H9 (cell line): ENCODE measurements at regions not wholly inside any gene's neighbourhood (a gene's known extent, or its start where the extent isn't known, plus 50 kb on each side); places are given as distances from the start of the nearest gene placed in this dataset.

Experiments used
- DNase-seq: peaks from one replicate; pipeline ENCODE4 v3.0.0-alpha.2; 2017
- H2AFZ ChIP-seq: one replicate; pipeline ENCODE4 v1.6.1; 2013; ENCODE audit warnings: mild to moderate bottlenecking, low read length, control low read depth, moderate library complexity
- H2AK5ac ChIP-seq: 2 replicates; pipeline ENCODE4 v1.6.1; 2013; ENCODE audit warnings: low read length, control low read depth, mixed read lengths; ENCODE audit not compliant: insufficient read length
- H2BK120ac ChIP-seq: one replicate; pipeline ENCODE4 v1.6.1; 2013; ENCODE audit warnings: low read depth, mild to moderate bottlenecking, low read length, control low read depth, inconsistent platforms; ENCODE audit not compliant: poor library complexity, severe bottlenecking
- H2BK12ac ChIP-seq: 2 replicates; pipeline ENCODE4 v1.6.1; 2013; ENCODE audit warnings: low read length, control low read depth, mixed read lengths, low read depth; ENCODE audit not compliant: insufficient read length
- H2BK15ac ChIP-seq: 2 replicates; pipeline ENCODE4 v1.6.1; 2013; ENCODE audit warnings: low read depth, low read length, control low read depth
- H2BK20ac ChIP-seq: one replicate; pipeline ENCODE4 v1.6.1; 2013; ENCODE audit warnings: low read depth, mild to moderate bottlenecking, low read length, control low read depth, inconsistent platforms; ENCODE audit not compliant: poor library complexity, severe bottlenecking
- H2BK5ac ChIP-seq: 2 replicates; pipeline ENCODE4 v1.6.1; 2013; ENCODE audit warnings: low read length, control low read depth, mixed read lengths; ENCODE audit not compliant: insufficient read length
- H3K14ac ChIP-seq: 2 replicates; pipeline ENCODE4 v1.6.1; 2013; ENCODE audit warnings: low read length, control low read depth; ENCODE audit not compliant: insufficient read depth
- H3K18ac ChIP-seq: 2 replicates; pipeline ENCODE4 v1.6.1; 2013; ENCODE audit warnings: low read depth, mild to moderate bottlenecking, mixed read lengths, low read length, control low read depth; ENCODE audit not compliant: insufficient read length
- H3K23ac ChIP-seq: 2 replicates; pipeline ENCODE4 v1.6.1; 2013; ENCODE audit warnings: low read length, control low read depth, mixed read lengths, low read depth; ENCODE audit not compliant: insufficient read length
- H3K23me2 ChIP-seq: 2 replicates; pipeline ENCODE4 v1.6.1; 2013; ENCODE audit warnings: low read depth, mild to moderate bottlenecking, mixed read lengths, low read length, control low read depth; ENCODE audit not compliant: insufficient read length, poor library complexity, severe bottlenecking
- H3K27ac ChIP-seq: 2 replicates; pipeline ENCODE4 v1.5.1; 2013; ENCODE audit warnings: low read length, control low read depth, mixed read lengths, low read depth; ENCODE audit not compliant: insufficient read length
- H3K27me3 ChIP-seq: 2 replicates; pipeline ENCODE4 v1.6.1; 2013; ENCODE audit warnings: low read length, control low read depth, inconsistent platforms; ENCODE audit not compliant: insufficient read depth
- H3K4ac ChIP-seq: 2 replicates; pipeline ENCODE4 v1.6.1; 2013; ENCODE audit warnings: low read depth, mild to moderate bottlenecking, control low read depth, inconsistent platforms, low read length, moderate library complexity
- H3K4me1 ChIP-seq: 2 replicates; pipeline ENCODE4 v1.6.1; 2013; ENCODE audit warnings: low read length, control low read depth, inconsistent platforms; ENCODE audit not compliant: insufficient read depth
- H3K4me2 ChIP-seq: 2 replicates; pipeline ENCODE4 v1.6.1; 2013; ENCODE audit warnings: low read length, control low read depth, mixed read lengths; ENCODE audit not compliant: insufficient read length, insufficient read depth
- H3K56ac ChIP-seq: 2 replicates; pipeline ENCODE4 v1.6.1; 2013; ENCODE audit warnings: low read depth, mild to moderate bottlenecking, mixed read lengths, low read length, control low read depth; ENCODE audit not compliant: insufficient read length
- H3K79me1 ChIP-seq: 2 replicates; pipeline ENCODE4 v1.6.1; 2013; ENCODE audit warnings: low read depth, mild to moderate bottlenecking, moderate library complexity, low read length, control low read depth, inconsistent platforms; ENCODE audit not compliant: insufficient read depth, poor library complexity, severe bottlenecking
- H3K79me2 ChIP-seq: 2 replicates; pipeline ENCODE4 v1.6.1; 2013; ENCODE audit warnings: low read length, control low read depth, inconsistent platforms; ENCODE audit not compliant: insufficient read depth
- H3K9ac ChIP-seq: 2 replicates; pipeline ENCODE4 v1.6.1; 2013; ENCODE audit warnings: low read length, control low read depth, mixed read lengths; ENCODE audit not compliant: insufficient read length; ENCODE audit errors: extremely low read depth
- H3K9me3 ChIP-seq: one replicate; pipeline ENCODE4 v1.6.1; 2013; ENCODE audit warnings: low read depth, low read length, inconsistent platforms; ENCODE audit not compliant: control insufficient read depth
- H3T11ph ChIP-seq: one replicate; pipeline ENCODE4 v1.6.1; 2013; ENCODE audit warnings: mild to moderate bottlenecking, low read length, control low read depth, inconsistent platforms
- H4K20me1 ChIP-seq: one replicate; pipeline ENCODE4 v1.6.1; 2013; ENCODE audit not compliant: control insufficient read depth, insufficient read length, insufficient read depth
- H4K5ac ChIP-seq: 2 replicates; pipeline ENCODE4 v1.6.1; 2013; ENCODE audit warnings: low read depth, mild to moderate bottlenecking, mixed read lengths, low read length, control low read depth; ENCODE audit not compliant: insufficient read length
- H4K8ac ChIP-seq: replicated peaks from 2 replicates; pipeline ENCODE4 v1.6.1; 2013; ENCODE audit warnings: low read length, control low read depth, mixed read lengths, low read depth; ENCODE audit not compliant: insufficient read length
- H4K91ac ChIP-seq: 2 replicates; pipeline ENCODE4 v1.6.1; 2013; ENCODE audit warnings: low read depth, mild to moderate bottlenecking, moderate library complexity, mixed read lengths, low read length, control low read depth; ENCODE audit not compliant: insufficient read length
- H3K27ac Mint-ChIP-seq, 3 experiments: 2 replicates in 2 of 3; 3 replicates in 1 of 3; pipeline ENCODE4 v1.8.0; 2020 to 2021; ENCODE audit warnings: mixed read lengths in 3 of 3, mild to moderate bottlenecking in 1 of 3, moderate library complexity in 1 of 3
- H3K27me3 Mint-ChIP-seq: 2 replicates; pipeline ENCODE4 v1.8.0; 2021; ENCODE audit warnings: low read depth, mild to moderate bottlenecking, moderate library complexity, mixed read lengths
- H3K36me3 Mint-ChIP-seq, 3 experiments: 2 replicates in 2 of 3; 3 replicates in 1 of 3; pipeline ENCODE4 v1.8.0; 2020 to 2021; ENCODE audit warnings: low read depth in 3 of 3, mixed read lengths in 3 of 3; ENCODE audit not compliant: insufficient read depth in 1 of 3
- H3K4me1 Mint-ChIP-seq, 2 experiments: 2 replicates each; pipeline ENCODE4 v1.8.0; 2020; ENCODE audit warnings: mixed read lengths in 2 of 2
- H3K4me3 Mint-ChIP-seq, 2 experiments: 2 replicates in 1 of 2; 3 replicates in 1 of 2; pipeline ENCODE4 v1.8.0; 2020 to 2021; ENCODE audit warnings: mild to moderate bottlenecking in 2 of 2, mixed read lengths in 2 of 2, moderate library complexity in 1 of 2
- H3K9me3 Mint-ChIP-seq, 2 experiments: 2 replicates in 1 of 2; 3 replicates in 1 of 2; pipeline ENCODE4 v1.8.0; 2020; ENCODE audit warnings: mild to moderate bottlenecking in 2 of 2, mixed read lengths in 2 of 2, moderate library complexity in 1 of 2
- WGBS: extraction: QIAGEN DNeasy Blood & Tissue Kit; methylation state at CpG from one replicate; pipeline ENCODE4 v1.1.7; 2013; ENCODE audit warnings: missing lambda C conversion rate, low lambda C conversion rate, mixed read lengths; ENCODE audit not compliant: insufficient read length; ENCODE audit errors: extremely low coverage; 5-methylcytosine and 5-hydroxymethylcytosine counted together
- TF ChIP-seq, protein P1 (sequence below): fragments of 200-600 bp; sonication (generic); conservative IDR thresholded peaks from 3 replicates; pipeline ENCODE4 v1.8.0; 2021; ENCODE audit warnings: antibody characterized with exemption, mild to moderate bottlenecking

DNA sequence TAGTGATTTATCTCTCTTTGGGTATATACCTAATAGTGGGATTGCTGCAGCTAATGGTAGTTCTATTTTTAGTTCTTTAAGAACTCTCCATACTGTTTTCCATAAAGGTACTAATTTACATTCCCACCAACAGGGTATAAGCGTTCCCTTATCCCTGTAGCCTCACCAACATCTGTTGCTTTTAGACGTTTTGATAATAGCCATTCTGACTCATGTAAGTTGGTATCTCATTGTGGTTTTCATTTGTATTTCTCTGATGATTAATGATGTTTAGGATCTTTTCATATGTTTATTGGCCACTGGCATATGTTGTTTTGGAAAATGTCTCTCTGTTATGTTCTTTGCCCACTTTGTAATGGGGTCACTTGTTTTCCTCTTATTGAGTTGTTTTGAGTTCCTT, 88.5 kb upstream of the ZNF267 start:
- Mint-ChIP-seq H3K27ac (no peak overlapping the region), H3K4me3 (no peak overlapping the region), H3K27me3 (peaks cover 1% of the 10 kb centered on the region; the same call in 1 of the 2 replicates), H3K36me3 (peaks cover under 1 to 29% (median 7%) of the 10 kb centered on the region in 3 experiments; a peak in 6 of 7 replicates), H3K9me3 (peaks cover 83 to 89% of the 10 kb centered on the region in 2 experiments), H3K4me1 (no peaks in the 10 kb centered on the region)
- Histone ChIP-seq H3K23ac (no peak overlapping the region), H4K20me1 (no peaks in the 10 kb centered on the region), H3K27ac (no peak overlapping the region), H3K79me2 (no peaks in the 10 kb centered on the region), H3K9ac (no peak overlapping the region), H4K8ac (no peak overlapping the region), H3T11ph (no peak overlapping the region), H2AK5ac (no peak overlapping the region), H3K23me2 (no peaks in the 10 kb centered on the region), H3K4me2 (no peak overlapping the region), H2BK15ac (no peak overlapping the region), H2BK20ac (no peak overlapping the region), H2AFZ (no peak overlapping the region), H3K9me3 (peaks cover 18% of the 10 kb centered on the region), H3K18ac (no peak overlapping the region), H2BK5ac (no peak overlapping the region), H3K4me1 (no peaks in the 10 kb centered on the region), H3K79me1 (no peaks in the 10 kb centered on the region), H3K4ac (no peak overlapping the region), H4K91ac (no peak overlapping the region), H3K14ac (no peak overlapping the region), H2BK120ac (no peak overlapping the region), H3K27me3 (no peaks in the 10 kb centered on the region), H4K5ac (no peak overlapping the region), H3K56ac (no peak overlapping the region), H2BK12ac (no peak overlapping the region)
- DNase-seq: no peak
- TF ChIP-seq, protein P1, sequence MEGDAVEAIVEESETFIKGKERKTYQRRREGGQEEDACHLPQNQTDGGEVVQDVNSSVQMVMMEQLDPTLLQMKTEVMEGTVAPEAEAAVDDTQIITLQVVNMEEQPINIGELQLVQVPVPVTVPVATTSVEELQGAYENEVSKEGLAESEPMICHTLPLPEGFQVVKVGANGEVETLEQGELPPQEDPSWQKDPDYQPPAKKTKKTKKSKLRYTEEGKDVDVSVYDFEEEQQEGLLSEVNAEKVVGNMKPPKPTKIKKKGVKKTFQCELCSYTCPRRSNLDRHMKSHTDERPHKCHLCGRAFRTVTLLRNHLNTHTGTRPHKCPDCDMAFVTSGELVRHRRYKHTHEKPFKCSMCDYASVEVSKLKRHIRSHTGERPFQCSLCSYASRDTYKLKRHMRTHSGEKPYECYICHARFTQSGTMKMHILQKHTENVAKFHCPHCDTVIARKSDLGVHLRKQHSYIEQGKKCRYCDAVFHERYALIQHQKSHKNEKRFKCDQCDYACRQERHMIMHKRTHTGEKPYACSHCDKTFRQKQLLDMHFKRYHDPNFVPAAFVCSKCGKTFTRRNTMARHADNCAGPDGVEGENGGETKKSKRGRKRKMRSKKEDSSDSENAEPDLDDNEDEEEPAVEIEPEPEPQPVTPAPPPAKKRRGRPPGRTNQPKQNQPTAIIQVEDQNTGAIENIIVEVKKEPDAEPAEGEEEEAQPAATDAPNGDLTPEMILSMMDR: no peak
- no CpG with 5 or more reads among the region's 2 CpGs for WGBS
